OCI-M2 (cell line): ENCODE measurements at regions not wholly inside any gene's neighbourhood (a gene's known extent, or its start where the extent isn't known, plus 50 kb on each side); places are given as distances from the start of the nearest gene placed in this dataset.

ENCODE experiments used
- DNase-seq: peaks from one replicate; lab custom pipeline; 2025; ENCODE audit not compliant: unreplicated experiment; lab: John Stamatoyannopoulos, UW

DNA sequence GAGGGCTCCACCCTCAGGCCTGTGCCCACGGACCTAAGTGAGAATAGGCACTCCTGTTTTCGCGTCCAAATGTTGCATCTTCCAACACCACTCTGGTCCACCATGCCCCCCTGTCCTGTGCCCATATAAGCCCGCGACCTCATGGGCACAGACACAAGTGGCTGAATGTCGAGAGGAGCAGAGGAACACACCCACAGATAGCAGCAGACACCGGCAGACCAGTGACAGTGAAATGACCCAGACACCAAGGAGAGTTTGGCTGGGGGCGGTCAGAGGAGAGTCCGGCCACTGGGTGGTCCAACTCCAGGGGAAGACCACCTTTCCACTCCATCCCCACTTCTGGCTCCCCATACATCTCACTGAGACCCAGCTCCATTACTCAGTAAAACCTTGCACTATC is 161.4 kb upstream of the DAB2 start:
- no peak for DNase-seq

DNA sequence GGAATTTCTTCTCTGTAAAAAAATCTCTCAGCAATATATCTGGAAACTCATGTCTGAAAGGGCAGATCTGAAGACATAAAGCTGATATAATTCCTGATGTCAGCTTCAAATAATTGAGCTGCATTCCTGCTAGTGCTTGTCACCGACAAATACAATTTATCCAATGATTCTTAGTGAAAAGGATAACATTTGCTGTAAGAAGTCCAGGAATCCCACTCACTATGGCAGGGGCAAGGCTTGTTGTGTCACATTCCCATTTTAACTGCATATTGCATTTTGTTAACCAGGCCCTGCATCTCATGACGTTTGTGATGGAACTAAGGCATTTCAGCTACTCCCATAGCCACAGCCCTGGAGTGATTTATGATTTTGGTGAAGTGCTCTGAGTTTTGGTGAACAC is 160.1 kb upstream of the DAB2 start:
- DNase-seq = no peak

DNA sequence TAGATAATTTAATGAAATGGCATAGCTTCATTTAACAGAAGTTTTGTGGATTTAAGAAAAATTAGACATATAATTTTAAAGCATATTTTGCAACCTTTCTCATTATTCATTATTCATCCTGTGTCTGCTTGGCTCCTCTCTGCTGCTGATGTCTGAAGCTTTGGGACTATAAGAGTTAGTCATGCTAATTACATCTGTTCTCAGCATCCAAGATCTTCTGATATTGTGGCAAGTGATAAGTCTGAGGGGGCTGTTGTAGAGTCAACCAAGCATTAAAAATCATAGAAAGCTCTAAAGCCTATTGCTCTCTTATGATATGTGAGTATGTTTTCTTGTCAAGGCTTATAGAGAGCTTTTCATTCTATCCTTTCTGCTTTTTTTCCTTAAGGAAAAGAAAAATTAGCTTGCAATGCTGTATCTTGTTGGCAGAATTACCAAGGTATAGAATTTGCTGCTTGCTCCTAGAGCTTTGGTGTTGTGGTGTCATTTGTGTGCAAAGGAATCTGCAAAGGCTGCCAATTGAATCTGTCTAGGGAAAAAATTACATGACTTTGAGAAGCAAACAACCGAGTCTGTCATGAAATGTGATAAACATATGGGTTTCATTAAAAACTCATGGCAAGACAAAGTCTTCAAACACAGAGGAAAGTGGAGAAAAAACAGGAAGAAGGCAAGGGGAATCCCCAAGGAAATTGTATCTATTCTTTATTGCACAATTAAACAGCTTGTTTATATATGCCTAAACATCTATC is 156.1 kb upstream of the DAB2 start:
- no peak for DNase-seq

DNA sequence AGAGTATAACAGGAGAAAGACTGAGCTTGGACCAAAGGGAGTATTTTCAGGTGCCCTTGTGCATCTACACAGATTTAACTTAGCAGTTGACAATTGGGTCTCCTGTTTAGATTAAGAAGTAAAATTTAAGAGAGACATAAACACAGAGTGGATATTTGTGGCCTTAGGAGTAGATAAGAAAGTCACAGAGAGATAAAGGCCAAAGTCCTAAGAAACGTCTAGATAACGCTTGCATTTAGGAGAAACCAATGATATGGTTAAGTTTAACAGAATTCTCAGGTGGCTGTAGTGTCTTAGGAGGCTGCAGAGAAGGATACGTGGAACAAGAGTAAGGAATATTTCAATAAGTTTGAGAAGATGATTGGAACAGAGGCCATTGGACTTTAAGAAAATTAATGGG is 155.0 kb upstream of the DAB2 start:
- DNase-seq = no peak

DNA sequence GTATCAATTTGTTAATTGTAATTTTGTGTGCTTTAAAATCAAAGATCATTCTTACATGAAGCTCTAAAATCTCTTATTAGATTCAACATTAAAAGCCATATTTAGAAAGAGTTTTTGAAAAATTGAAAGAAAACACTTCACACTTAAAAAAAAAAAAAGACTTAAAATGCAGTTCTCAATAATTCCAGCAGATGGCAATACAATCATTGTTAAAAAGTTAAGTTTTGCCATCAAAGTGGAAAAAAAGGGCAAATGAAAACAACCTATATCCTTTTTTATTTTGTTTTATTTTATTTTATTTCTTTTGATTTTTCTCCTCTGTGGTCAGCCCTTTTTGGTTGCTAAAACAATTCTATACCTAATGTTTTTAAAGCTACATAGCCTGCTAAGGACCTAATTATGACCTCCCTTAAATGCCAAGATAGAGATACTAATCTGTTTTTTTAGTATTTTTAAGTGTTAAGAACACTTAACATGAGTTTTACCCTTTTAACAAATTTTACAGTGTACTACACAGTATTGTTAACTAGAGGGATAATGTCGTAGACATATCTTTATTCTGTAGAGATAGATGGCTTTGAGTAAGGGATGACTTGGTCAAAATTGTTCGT is 154.2 kb upstream of the DAB2 start:
- DNase-seq = no peak

DNA sequence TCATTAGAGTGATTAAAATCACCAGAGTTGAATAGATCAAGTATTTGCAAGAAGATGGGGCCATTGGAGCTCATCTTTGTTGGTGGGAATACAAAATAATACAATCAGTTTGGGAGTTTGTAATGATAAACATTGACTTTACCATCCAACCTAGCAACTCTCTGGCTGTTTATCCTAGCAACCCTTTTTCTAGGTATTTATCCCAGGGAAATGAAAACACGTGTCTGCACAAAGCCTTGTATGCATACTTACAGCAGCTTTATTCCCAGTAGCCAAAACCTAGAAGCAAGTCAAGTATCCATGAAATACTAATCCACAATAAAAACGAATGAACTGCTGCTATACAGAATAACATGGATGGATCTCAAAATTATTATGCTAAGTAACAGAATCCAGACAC is 152.7 kb upstream of the DAB2 start:
- DNase-seq = no peak

DNA sequence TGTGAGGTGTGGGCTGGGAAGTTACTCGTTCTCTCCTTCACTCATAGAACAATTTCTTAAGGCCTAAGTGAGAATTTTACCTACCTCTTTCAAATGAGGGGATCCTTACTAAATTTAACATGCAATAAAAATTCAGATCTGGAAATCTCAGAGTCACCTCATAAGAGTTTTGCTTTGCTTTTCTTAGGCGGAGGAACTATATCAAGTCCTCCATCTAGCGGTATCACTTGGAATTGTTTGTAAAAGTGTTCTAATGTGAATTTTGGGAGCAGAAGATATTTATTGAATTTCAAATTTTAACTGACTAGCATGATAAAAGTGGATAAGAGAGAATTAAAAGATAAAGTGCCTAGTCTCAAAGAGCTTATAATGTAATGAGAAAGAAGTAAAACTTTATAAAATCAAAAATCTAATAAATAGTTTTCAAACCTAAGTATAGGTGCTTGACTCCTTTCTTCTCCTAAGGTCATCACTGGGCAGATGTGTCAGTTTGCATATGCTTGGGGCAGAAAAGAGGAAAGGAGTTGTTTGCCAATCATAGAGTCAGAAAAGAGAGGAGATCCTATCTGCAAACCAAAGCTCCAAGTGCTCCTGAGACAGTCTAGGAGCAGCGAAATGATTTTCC is 145.7 kb upstream of the DAB2 start:
- DNase-seq = no peak

DNA sequence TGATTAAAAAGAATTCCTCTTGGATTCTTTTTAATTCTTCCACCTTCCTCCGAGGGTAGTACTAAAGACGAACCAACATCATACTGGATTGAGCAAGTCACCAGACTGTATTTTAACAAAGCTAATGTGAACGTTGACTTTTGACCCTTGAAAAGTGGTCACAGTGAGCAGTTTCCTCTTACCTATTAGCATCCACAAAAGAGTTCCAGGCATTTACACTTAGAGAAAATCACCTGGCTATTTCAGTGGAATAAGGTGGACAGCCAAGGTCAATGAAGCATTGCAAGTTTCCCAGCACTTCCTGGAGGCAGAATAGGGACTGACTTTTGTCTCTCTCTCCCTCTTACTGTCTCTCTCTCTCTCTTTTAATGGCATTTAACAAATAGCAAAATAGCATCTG is 145.1 kb upstream of the DAB2 start:
- no peak for DNase-seq

DNA sequence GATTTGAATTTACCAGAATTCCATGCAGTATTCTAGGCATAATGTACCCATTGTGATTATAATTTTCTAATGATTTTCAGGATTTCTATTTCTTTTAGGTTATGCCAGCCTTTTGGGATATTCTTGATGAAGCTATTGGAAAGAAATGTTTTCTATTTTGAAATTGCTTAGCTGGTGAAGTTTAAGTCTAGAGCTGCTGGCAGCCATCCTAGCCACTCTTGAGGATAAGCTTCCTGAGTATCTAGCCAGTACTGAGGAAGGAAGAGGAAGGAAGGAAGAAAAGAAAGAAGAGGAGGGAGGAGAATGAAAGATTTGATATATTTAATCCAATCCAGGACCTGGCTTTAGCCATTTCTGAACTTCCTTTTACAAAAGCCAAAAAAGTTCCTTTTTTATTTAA is 142.1 kb upstream of the DAB2 start:
- DNase-seq = no peak

DNA sequence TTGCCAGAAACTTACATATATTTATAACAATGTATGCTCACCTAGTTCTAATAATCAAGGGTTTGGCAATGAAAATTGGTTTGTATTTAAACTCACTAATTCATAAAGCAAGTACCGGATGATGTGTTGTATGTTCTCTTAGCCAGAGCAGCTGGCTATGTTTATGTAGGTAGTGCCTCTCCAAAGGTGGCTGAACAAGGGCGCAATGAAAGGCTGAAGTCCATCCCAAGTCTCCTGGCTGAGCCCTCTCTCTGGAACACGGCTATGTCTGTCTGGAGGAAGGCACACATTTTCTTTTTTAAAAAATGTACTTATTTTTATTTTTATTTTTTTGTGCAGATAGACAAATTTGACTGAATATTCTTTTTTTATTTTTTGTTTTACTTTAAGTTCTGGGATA is 141.2 kb upstream of the DAB2 start:
- DNase-seq = no peak

DNA sequence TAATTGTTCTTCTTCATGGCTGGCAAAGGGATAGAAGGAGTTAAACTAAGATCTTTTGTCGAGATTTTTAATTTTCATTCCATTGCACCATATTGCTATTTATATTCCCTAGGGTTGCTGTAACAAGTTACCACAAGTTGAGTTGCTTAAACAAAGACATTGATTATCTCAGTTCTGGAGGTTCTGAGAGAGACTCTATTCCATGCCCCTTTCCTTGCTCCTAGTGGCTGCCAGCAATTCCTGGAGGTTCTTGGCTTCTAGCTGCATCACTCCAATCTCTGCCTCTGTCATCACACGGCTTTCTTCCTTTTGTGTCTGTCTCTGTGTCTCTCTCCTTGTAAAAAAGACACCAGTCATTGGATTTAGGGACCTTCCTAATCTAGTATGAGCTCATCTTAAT is 136.6 kb upstream of the DAB2 start:
- no peak for DNase-seq

DNA sequence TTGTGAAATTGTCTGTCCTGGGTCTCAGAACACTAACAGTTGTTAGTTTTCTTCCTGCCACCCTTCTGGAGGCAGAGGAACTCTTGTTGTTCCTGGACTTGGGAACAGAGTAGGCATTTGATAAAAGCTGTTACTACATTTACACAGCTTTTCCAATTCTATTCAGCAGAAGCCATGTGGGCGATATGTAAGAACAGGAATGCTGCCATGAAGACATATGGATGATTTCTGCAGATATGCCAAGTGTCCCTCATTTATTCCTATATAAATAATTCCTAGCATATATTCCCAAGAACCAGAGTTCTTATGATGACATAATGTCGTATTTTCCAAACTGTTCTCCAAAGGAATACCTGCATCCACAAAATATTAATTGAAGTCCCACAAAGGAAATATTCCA is 135.9 kb upstream of the DAB2 start:
- no peak for DNase-seq

DNA sequence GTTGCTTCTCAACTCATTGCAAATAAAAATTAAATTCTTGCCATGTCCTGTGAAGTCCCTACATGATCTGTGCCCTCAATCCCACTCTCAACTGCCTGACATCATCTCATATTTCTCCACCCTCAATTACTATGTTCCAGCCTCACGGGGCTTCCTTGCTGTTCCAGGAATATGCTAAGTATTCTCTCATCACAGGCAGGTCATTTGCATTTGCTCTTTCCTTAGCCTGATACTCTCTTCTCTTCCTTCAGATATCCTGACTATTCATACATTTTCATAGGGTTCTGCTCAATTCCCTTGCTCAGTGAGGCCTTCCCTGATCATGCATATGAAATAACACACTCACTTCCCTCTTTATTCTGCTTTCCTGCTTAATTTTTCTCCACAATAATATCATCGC is 135.1 kb upstream of the DAB2 start:
- DNase-seq = no peak

DNA sequence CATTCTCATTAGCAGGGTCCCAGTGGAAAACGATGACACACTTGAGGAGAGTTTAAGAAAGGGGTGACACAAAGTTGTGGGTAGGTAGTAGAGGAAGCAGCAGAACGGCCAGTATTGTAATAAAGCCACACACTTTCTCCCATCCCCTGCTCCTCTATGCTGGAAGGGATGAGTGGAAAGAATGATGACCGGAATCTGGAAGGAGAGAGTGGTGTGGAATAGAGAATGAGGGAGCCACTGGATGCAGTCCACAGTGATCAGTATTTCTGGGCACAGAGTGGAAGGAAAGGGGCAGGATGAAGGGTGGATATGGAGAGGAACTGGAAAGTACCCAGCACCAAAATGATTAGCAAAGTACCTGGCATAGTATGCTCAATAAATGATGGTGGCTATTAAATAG is 133.8 kb upstream of the DAB2 start:
- DNase-seq = no peak

DNA sequence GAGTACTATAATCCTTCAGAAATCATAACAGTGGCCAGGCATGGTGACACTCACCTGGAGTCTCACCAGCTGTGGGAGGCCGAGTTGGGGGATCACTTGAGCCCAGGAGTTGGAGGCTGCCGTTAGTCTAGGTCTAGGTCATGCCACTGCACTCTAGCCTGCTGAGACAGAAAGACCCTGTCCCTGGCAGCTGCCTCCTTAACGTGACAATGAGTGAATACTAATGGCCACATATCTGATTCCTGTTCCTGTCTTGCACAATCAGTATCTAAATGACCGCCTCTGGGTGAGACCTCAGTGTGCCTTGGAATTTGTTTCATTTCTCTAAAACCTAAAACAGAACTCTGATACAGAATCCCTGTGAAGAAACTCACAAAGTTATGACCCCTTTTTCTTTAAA is 131.0 kb upstream of the DAB2 start:
- no peak for DNase-seq

DNA sequence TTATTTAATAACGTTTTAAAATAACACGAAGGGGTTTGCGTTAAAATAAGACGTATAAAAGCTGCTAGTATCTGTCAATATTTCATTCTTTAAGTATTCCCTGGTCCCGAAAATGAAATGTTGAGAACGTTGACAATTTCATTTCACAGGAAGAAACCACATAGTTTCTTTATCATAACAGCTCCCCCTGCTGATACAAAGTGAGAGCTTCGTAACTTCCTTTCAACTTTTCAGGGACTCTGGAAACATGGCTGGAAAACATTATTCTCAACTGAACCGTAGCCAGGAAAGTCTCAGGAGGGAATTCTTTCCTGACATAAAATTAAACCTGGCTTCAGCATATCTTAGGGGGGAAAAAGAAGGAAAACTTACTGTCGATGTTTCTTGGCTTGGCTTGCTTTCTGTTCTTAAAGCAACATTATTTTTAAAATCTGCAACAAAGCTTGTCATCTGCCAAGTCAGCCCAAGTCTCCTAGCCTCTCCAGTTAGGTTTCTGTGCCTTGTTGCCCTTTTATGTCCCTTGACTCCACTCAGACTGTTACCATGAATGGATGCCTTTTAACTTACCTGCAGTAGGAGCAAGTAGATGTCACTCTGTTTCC is 122.9 kb upstream of the DAB2 start:
- DNase-seq = no peak

DNA sequence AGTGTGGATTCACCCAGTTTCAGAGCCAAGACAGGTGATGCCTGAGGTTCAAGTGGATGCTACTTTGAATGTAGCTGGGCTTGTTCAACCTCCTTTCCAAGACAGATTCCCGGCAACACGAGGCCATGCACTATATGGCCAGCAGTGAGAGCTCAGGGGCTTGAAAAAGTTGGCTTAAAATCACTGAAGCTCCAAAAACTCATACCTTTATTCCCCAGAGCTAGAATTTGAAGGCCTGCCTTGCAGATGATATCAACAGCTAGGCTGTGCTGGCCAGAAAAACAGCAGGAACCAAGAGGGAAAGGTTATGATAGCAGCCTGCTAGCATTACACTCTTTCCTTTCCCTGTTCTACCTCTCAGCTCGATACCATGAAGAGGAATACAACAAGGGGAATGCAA is 120.2 kb upstream of the DAB2 start:
- DNase-seq = no peak

DNA sequence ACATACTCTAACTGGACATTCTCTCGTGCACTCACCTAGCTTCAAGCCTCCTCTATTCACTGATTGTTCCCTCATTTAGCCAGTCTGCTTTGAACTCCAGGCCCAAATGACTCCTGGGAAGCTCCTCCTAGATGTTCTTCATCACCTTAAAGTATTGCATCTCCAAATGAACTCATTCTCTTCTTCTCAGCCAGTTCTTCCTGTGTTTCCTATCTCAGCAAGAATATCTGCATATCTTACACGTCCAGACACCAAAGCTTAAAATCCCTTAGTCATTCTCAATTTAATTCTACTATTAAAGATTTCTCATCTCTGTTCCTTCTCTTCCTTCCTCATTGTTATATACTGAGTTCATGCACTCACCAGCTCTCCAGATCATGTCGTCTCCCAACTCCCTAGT is 118.6 kb upstream of the DAB2 start:
- no peak for DNase-seq

DNA sequence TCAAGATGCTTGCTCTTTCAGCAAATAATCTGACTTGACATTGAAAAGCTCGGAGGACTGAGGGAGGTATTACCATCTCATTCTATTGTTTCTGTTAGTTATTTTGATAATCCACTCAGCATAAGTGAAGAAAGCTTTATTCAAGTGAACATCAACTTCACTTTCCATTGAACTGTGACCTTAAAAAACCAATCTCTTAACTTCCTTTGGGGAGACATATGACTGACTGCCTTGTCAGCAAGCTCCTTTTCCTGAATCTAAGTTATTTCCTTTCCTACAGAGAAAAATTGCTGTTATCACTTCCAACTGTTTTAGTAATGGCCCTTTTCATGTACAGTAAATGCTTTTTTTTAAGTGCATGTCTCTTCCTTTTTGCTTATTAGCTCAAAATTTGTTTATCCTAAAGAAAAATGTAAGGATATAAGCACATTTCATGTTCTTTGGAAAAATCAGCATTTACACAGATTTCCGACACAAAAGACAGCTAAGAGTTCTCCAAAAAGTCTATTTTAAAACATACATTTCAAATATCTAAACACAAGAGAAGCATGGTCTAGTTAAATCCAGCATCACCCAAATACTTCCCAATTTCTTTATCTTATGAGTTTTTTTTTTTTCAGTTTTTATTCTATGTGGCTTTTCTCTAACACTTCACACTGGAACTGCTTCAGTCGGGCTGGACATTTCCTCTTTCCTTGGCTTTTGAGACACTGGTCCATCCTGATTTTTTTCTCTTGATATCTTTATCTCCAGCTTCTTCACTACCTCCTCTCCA is 117.9 kb upstream of the DAB2 start:
- no peak for DNase-seq

DNA sequence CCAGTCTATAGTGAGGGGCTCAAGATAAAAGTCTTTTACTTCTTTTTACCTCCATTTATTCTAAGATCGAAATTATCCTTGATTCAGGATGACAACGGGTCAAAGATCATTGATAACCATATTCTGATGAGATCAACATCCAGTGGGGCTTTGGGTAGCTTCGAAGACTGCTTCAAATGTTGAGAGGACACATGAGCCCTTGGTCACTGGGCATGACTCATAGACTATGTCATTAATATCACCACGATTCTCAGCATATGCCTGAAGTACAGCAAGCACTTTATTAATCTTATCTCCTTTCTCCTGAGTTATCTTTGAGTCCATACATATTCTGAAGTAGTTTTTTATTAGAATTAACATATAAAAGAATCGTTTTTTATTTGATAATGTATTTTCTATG is 117.1 kb upstream of the DAB2 start:
- DNase-seq = no peak

DNA sequence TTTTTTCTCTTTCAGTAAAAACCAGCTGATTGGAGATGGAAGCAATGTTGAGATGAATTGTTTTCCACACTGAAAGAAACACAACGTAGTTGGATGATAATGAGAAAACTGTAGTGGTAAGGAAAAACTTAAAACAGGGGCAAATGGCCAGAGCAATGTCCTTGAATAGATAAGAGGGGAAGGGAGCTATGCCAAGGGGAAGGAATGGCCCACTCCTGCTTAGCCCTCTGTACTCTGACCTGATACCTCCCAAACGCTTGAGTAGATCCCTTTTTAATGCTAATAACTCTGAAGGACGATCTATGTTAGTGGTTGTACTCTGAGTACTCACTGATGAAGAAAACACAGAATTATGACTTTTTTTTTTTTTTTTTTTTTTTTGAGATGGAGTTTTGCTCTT is 114.7 kb upstream of the DAB2 start:
- no peak for DNase-seq

DNA sequence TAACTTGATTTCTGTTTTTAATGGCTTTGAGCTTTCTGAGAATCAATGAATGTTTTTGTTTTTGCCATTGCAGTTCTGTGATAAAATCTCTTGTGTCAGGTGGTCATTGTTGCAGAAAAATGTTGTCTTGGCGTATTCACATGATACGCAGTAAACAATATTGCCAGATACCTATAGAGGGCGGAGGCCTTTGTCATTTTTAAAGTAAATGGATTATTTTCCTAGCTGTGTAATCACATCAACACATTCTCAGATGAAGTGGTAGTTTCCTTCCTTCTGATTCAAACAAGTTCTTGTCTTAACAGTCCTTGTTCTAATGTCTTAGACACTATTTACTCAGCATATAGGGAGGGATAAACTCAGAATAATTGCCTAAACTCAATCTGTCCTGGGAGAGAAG is 109.9 kb upstream of the DAB2 start:
- no peak for DNase-seq
